ENCODE measurements at regions not wholly inside any gene's neighbourhood (a gene's known extent, or its start where the extent isn't known, plus 50 kb on each side); places are given as distances from the start of the nearest gene placed in this dataset.
"Not testable (repeated sequence)": the region's sequence is repeated elsewhere in the genome, so short reads cannot be mapped to it uniquely, and the experiment has no call there.

GRCh38 chr4:22616516-22616915 lies 76.2 kb upstream of the GBA3 start:
- H3K4me3 ChIP-seq = no peak overlapping the region
- no peaks in the 10 kb centered on the region for H3K9me3 ChIP-seq
- no peak overlapping the region for H3K27ac ChIP-seq
- 11% methylated on average over 3 of the region's 3 CpGs for WGBS (ENCODE audit: missing lambda C conversion rate)
- H3K4me2 ChIP-seq = no peak overlapping the region
- FAIRE-seq (no peak), ATAC-seq (no peak), DNase-seq (ENCODE audit: low read depth in 1 of 2, low spot score in 1 of 2) (no peak)
- ChIA-PET POLR2A (no interaction called here), CTCF (no interaction called here)
- H3K4me1 ChIP-seq = no peaks in the 10 kb centered on the region
- TF ChIP-seq BHLHE40 (IDR thresholded peaks at IDR 0.05; ENCODE audit: low read depth, low read length) (no peak), RNF2 (IDR thresholded peaks at IDR 0.05; ENCODE audit: borderline replicate concordance, low read depth) (no peak), CTCF (IDR thresholded peaks at IDR 0.05) (no peak), SMC3 (IDR thresholded peaks at IDR 0.05) (no peak), NFE2L2 (conservative IDR thresholded peaks at IDR 0.05; ENCODE audit: low read length) (no peak), TP53 (CRISPR knock-in tag; IDR thresholded peaks at IDR 0.05) (no peak), JUN (IDR thresholded peaks at IDR 0.05) (no peak), SREBF2 (IDR thresholded peaks at IDR 0.05) (no peak), KDM5A (IDR thresholded peaks at IDR 0.05) (no peak), HDAC2 (IDR thresholded peaks at IDR 0.05) (no peak)
- TF ChIP-seq, protein P1, sequence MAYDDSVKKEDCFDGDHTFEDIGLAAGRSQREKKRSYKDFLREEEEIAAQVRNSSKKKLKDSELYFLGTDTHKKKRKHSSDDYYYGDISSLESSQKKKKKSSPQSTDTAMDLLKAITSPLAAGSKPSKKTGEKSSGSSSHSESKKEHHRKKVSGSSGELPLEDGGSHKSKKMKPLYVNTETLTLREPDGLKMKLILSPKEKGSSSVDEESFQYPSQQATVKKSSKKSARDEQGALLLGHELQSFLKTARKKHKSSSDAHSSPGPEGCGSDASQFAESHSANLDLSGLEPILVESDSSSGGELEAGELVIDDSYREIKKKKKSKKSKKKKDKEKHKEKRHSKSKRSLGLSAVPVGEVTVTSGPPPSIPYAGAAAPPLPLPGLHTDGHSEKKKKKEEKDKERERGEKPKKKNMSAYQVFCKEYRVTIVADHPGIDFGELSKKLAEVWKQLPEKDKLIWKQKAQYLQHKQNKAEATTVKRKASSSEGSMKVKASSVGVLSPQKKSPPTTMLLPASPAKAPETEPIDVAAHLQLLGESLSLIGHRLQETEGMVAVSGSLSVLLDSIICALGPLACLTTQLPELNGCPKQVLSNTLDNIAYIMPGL (CRISPR knock-in tag; IDR thresholded peaks at IDR 0.05; ENCODE audit: borderline replicate concordance) = no peak
- TF ChIP-seq, protein P2, sequence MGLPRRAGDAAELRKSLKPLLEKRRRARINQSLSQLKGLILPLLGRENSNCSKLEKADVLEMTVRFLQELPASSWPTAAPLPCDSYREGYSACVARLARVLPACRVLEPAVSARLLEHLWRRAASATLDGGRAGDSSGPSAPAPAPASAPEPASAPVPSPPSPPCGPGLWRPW (IDR thresholded peaks at IDR 0.05) = no peak

DNA sequence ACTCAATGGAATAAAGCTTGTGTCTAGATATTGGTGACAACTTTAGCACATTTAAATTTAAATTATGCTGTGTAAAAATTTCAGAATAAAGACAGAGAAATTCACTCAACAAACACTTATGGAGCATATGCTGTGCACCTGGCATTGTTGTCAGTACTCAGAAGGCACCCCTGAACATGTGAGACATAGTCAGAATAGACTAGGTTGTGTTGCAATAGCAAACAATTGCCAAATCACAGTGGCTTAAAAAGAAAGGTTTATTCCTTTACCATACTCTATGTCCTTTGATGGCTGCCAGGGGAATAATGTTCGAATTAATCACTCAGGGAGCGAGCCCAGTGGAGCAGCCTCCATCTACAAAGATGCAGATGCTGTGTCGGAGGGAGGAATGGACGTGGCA lies 72.6 kb upstream of the GBA3 start:
- H3K4me1 ChIP-seq; ATAC-seq; FAIRE-seq; H3K9me3 ChIP-seq; H3K4me2 ChIP-seq; POLR2A ChIA-PET; H3K27ac ChIP-seq; DNase-seq (ENCODE audit: low read depth in 1 of 2, low spot score in 1 of 2); CTCF ChIA-PET; H3K4me3 ChIP-seq: not testable (repeated sequence)
- WGBS (ENCODE audit: missing lambda C conversion rate) = 40% methylated on average over 4 of the region's 4 CpGs

DNA sequence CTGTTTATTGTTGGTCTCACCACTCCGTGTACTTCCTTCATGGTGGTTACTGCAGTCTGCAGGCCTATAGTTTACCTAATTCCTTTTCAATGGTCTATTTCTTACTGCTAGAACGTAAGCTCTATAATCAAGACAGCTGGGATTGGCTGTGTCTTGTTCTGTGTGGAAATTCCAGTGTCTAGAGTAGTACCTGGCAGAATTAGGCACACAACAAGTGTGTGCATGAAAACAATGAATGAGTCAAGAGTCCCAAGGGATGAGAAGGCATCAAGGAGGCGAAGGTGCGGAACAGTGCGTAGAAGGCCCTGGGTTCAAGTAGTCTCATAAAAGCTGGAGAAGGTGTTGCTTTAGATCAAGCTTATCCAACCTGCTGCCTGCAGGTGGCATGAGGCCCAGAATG lies 70.8 kb upstream of the GBA3 start:
- H3K4me2 ChIP-seq; H3K27ac ChIP-seq; ATAC-seq; CTCF ChIA-PET; H3K9me3 ChIP-seq; H3K4me3 ChIP-seq; H3K4me1 ChIP-seq; POLR2A ChIA-PET; DNase-seq (ENCODE audit: low read depth in 1 of 2, low spot score in 1 of 2); FAIRE-seq: not testable (repeated sequence)
- 77% methylated on average over 5 of the region's 5 CpGs for WGBS (ENCODE audit: missing lambda C conversion rate)

GRCh38 chr4:22624002-22624401 lies 68.7 kb upstream of the GBA3 start:
- H3K4me1 ChIP-seq; ATAC-seq; POLR2A ChIA-PET; H3K9me3 ChIP-seq; FAIRE-seq; DNase-seq (ENCODE audit: low read depth in 1 of 2, low spot score in 1 of 2); H3K4me2 ChIP-seq; H3K4me3 ChIP-seq; H3K27ac ChIP-seq: not testable (repeated sequence)
- 36% methylated on average over 5 of the region's 5 CpGs for WGBS (ENCODE audit: missing lambda C conversion rate)
- CTCF ChIA-PET = interaction anchor here (0.6 kb wide), 1 partner anchor 1213 kb away, joined by 4 read pairs; no protein-coding TSS in a partner anchor

DNA sequence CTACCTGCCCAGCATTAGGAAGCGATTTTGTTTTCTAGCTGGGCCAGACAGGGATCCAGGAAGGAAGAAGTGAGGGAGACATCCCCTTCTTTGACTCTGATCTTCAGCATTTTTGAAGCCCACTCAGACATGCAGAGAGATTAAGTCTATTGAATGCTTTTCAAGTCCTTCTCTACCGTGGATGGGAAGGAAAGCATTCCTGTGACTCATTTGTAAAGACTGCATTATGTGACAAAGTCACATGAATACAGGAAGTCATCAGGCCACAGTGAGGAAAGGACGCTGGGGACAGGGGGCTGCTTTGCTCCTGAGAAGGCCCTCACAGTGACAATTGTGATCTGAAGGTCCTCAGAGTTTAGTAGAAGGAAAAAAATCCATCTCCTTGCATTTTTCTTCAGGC lies 67.4 kb upstream of the GBA3 start:
- no peak for FAIRE-seq
- no peak overlapping the region for H3K4me2 ChIP-seq
- CTCF ChIA-PET = no interaction called here
- WGBS (ENCODE audit: missing lambda C conversion rate) = 9% methylated on average over 3 of the region's 3 CpGs
- no peaks in the 10 kb centered on the region for H3K4me1 ChIP-seq
- no peaks in the 10 kb centered on the region for H3K9me3 ChIP-seq
- DNase-seq (ENCODE audit: low read depth in 1 of 2, low spot score in 1 of 2) = no peak
- H3K27ac ChIP-seq = no peak overlapping the region
- no peak for ATAC-seq
- POLR2A ChIA-PET = no interaction called here
- H3K4me3 ChIP-seq = no peak overlapping the region
- TF ChIP-seq EP300 (IDR thresholded peaks at IDR 0.05) (no peak), ZFP36 (IDR thresholded peaks at IDR 0.05; ENCODE audit: borderline replicate concordance, partially characterized antibody) (no peak), E2F6 (IDR thresholded peaks at IDR 0.05; ENCODE audit: borderline replicate concordance, low read depth) (no peak), HOXB13 (CRISPR knock-in tag; IDR thresholded peaks at IDR 0.05; ENCODE audit: low read depth) (no peak), ZSCAN20 (CRISPR knock-in tag; IDR thresholded peaks at IDR 0.05) (no peak), CBX8 (IDR thresholded peaks at IDR 0.05) (no peak), KDM1A (IDR thresholded peaks at IDR 0.05; ENCODE audit: low read depth) (no peak), RNF2 (IDR thresholded peaks at IDR 0.05; ENCODE audit: borderline replicate concordance, low read depth) (no peak), GATA3 (IDR thresholded peaks at IDR 0.05; ENCODE audit: borderline replicate concordance) (no peak)
- TF ChIP-seq, protein P2 (IDR thresholded peaks at IDR 0.05) = no peak
- TF ChIP-seq, protein P3, sequence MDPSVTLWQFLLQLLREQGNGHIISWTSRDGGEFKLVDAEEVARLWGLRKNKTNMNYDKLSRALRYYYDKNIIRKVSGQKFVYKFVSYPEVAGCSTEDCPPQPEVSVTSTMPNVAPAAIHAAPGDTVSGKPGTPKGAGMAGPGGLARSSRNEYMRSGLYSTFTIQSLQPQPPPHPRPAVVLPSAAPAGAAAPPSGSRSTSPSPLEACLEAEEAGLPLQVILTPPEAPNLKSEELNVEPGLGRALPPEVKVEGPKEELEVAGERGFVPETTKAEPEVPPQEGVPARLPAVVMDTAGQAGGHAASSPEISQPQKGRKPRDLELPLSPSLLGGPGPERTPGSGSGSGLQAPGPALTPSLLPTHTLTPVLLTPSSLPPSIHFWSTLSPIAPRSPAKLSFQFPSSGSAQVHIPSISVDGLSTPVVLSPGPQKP (IDR thresholded peaks at IDR 0.05; ENCODE audit: low read depth, low read length) = no peak
- TF ChIP-seq, protein P4, sequence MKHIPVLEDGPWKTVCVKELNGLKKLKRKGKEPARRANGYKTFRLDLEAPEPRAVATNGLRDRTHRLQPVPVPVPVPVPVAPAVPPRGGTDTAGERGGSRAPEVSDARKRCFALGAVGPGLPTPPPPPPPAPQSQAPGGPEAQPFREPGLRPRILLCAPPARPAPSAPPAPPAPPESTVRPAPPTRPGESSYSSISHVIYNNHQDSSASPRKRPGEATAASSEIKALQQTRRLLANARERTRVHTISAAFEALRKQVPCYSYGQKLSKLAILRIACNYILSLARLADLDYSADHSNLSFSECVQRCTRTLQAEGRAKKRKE (CRISPR knock-in tag; IDR thresholded peaks at IDR 0.05; ENCODE audit: low read depth) = no peak
